ENCODE measurements at regions not wholly inside any gene's neighbourhood (a gene's known extent, or its start where the extent isn't known, plus 50 kb on each side); places are given as distances from the start of the nearest gene placed in this dataset.

DNA sequence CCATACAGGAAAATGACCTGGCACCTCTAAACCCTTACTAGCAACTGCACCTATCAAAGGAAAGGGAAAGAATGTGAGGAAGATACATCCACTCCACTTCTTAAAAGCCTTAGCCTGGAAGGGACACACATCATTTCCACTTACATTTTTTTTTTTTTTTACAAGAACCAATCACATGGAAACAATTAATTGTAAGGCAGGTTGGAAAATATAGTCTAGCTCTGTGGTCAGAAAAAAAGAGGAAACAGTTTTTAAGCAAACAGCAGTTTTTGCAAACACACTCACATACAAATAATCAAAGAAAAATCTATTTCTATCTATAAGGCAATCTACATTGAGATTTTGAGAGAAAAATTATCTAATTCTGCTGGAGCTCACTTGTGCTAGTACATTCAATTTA is 98.9 kb upstream of the SPRED1 start:
- no peak for TF ChIP-seq CTCF (IDR thresholded peaks at IDR 0.05)
- TF ChIP-seq POLR2AphosphoS5 (IDR thresholded peaks at IDR 0.05), result no peak
- TF ChIP-seq POLR2A (IDR thresholded peaks at IDR 0.05; ENCODE audit: low read depth), result no peak
